GM12878 (cell line): ENCODE measurements at regions not wholly inside any gene's neighbourhood (a gene's known extent, or its start where the extent isn't known, plus 50 kb on each side); places are given as distances from the start of the nearest gene placed in this dataset.

Experiments
- ATAC-seq: fragments of 200-7000 bp; cut with Tn5 transposase; 3 replicates; pipeline ENCODE4 v1.9.1; 2020; ENCODE audit warnings: mild to moderate bottlenecking, moderate library complexity
- BruUV-seq: library from RNA; stranded (reverse); fragments of 400-500 nt; replicated peaks from 2 replicates; lab custom pipeline; 2021; lab: Mats Ljungman, UMichigan
- CTCF ChIA-PET: fragments of 300-600 bp; sonication (Branson Sonifier 250); formaldehyde crosslinking; extraction: SDS; loops from one replicate; lab custom pipeline; 2021; ENCODE audit warnings: inconsistent platforms; lab: Yijun Ruan, JAX
- POLR2A ChIA-PET: fragments of 350-600 bp; formaldehyde crosslinking; extraction: SDS; loops from one replicate; lab custom pipeline; 2021; ENCODE audit warnings: inconsistent platforms; lab: Charles Lee
- RAD21 ChIA-PET: fragments of 300-600 bp; sonication (Branson Sonifier 250); formaldehyde crosslinking; loops from one replicate; lab custom pipeline; 2023; ENCODE audit warnings: antibody characterized with exemption; ENCODE audit not compliant: unreplicated experiment; lab: Charles Lee
- SMC1A ChIA-PET: fragments of 300-600 bp; sonication (Branson Sonifier 250); formaldehyde crosslinking; loops from one replicate; lab custom pipeline; 2023; ENCODE audit not compliant: unreplicated experiment, uncharacterized antibody; lab: Charles Lee
- DNase-seq: peaks from one replicate; pipeline ENCODE4 v3.0.0-alpha.2; 2011; ENCODE audit warnings: low read depth, low spot score
- FAIRE-seq: peaks from 3 replicates; lab custom pipeline; 2011; peaks lifted over from hg19 to GRCh38; lab: Jason Lieb, UNC
- H2AFZ ChIP-seq: 2 replicates; pipeline ENCODE4 v1.6.0; 2011; ENCODE audit warnings: low read depth, low read length, control low read depth; ENCODE audit not compliant: control insufficient read depth
- H3K27ac ChIP-seq: 2 replicates; pipeline ENCODE4 v1.5.1; 2011; ENCODE audit warnings: control low read depth; ENCODE audit not compliant: control insufficient read depth, insufficient read depth
- H3K27me3 ChIP-seq, 2 experiments: replicated peaks in 1 of 2; 2 replicates each; pipeline versions ENCODE4 v1.6.0 to v1.6.1; 2011; ENCODE audit warnings: low read length in 1 of 2; ENCODE audit not compliant: control insufficient read depth in 2 of 2, insufficient read depth in 2 of 2
- H3K36me3 ChIP-seq, 2 experiments: 2 replicates each; pipeline ENCODE4 v1.5.1; 2011; ENCODE audit warnings: low read length in 1 of 2; ENCODE audit not compliant: control insufficient read depth in 2 of 2, insufficient read depth in 2 of 2
- H3K4me1 ChIP-seq: 2 replicates; pipeline ENCODE4 v1.6.1; 2011; ENCODE audit warnings: mild to moderate bottlenecking, low read length, moderate library complexity, mixed read lengths; ENCODE audit not compliant: control insufficient read depth, insufficient read depth
- H3K4me2 ChIP-seq: 2 replicates; pipeline ENCODE4 v1.6.0; 2011; ENCODE audit warnings: control low read depth; ENCODE audit not compliant: control insufficient read depth, insufficient read depth
- H3K4me3 ChIP-seq: fragments of 200-600 bp; sonication (generic); 2 replicates; pipeline ENCODE4 v1.5.1; 2016
- H3K79me2 ChIP-seq: 2 replicates; pipeline ENCODE4 v1.6.0; 2011; ENCODE audit warnings: low read length; ENCODE audit not compliant: control insufficient read depth, insufficient read depth
- H3K9ac ChIP-seq: 2 replicates; pipeline ENCODE4 v1.8.0; 2011; ENCODE audit warnings: low read length, control low read depth, mixed read lengths; ENCODE audit not compliant: control insufficient read depth, insufficient read depth
- H3K9me3 ChIP-seq: replicated peaks from 3 replicates; pipeline ENCODE4 v1.5.1; 2011; ENCODE audit warnings: mild to moderate bottlenecking, low read length; ENCODE audit not compliant: control insufficient read depth, insufficient read depth
- H4K20me1 ChIP-seq: 2 replicates; pipeline ENCODE4 v1.6.0; 2011; ENCODE audit not compliant: control insufficient read depth, insufficient read depth
- BCL11A ChIP-seq: IDR thresholded peaks from 2 replicates; pipeline ENCODE4 v1.6.1; 2011; ENCODE audit warnings: low read depth, low read length
- CBFB ChIP-seq: IDR thresholded peaks from 2 replicates; pipeline ENCODE4 v1.6.1; 2016; ENCODE audit warnings: antibody characterized with exemption, low read depth
- FOXM1 ChIP-seq: IDR thresholded peaks from 2 replicates; pipeline ENCODE4 v1.6.1; 2012; ENCODE audit warnings: low read depth, mild to moderate bottlenecking, inconsistent platforms, low read length, moderate library complexity
- KDM1A ChIP-seq: fragments of 200-600 bp; sonication (generic); IDR thresholded peaks from 2 replicates; pipeline ENCODE4 v1.6.1; 2016; ENCODE audit warnings: borderline replicate concordance
- NFIC ChIP-seq: IDR thresholded peaks from 2 replicates; pipeline ENCODE4 v1.6.1; 2012; ENCODE audit warnings: low read depth, mild to moderate bottlenecking, inconsistent platforms, low read length, moderate library complexity
- RBBP5 ChIP-seq: fragments of 200-600 bp; sonication (generic); conservative IDR thresholded peaks from 2 replicates; pipeline ENCODE4 v1.6.1; 2016
- SIN3A ChIP-seq: IDR thresholded peaks from 2 replicates; pipeline ENCODE4 v1.6.1; 2012; ENCODE audit warnings: low read depth, low read length, improper control_type of control experiment
- SMAD5 ChIP-seq: IDR thresholded peaks from 2 replicates; pipeline ENCODE4 v1.6.1; 2016; ENCODE audit warnings: antibody characterized with exemption, low read depth
- TAF1 ChIP-seq: IDR thresholded peaks from 2 replicates; pipeline ENCODE4 v1.6.1; 2011; ENCODE audit warnings: mild to moderate bottlenecking, low read depth, low read length, borderline replicate concordance
- ZNF207 ChIP-seq: fragments of 450-650 bp; IDR thresholded peaks from 2 replicates; pipeline ENCODE4 v1.6.1; 2014; ENCODE audit warnings: antibody characterized with exemption, mild to moderate bottlenecking, borderline replicate concordance
- WGBS: methylation state at CpG from one replicate; pipeline ENCODE4 v1.1.6; 2016; ENCODE audit warnings: low lambda C conversion rate; ENCODE audit not compliant: insufficient replicate concordance, insufficient coverage; ENCODE audit errors: missing lambda C conversion rate; 5-methylcytosine and 5-hydroxymethylcytosine counted together
- in situ Hi-C: fragments of 300-500 bp; cut with MboI; formaldehyde crosslinking; loops from 9 replicates; pipeline ENCODE4 v1.14.3; 2018; ENCODE audit warnings: mixed read lengths
- intact Hi-C: fragments of 100-400 bp; cut with micrococcal nuclease; formaldehyde crosslinking; loops from one replicate; pipeline ENCODE4 v1.14.2; 2022; ENCODE audit not compliant: unreplicated experiment
- TF ChIP-seq, protein P1 (sequence below): IDR thresholded peaks from 2 replicates; pipeline ENCODE4 v1.6.1; 2012; ENCODE audit warnings: improper control_type of control experiment, low read depth, low read length; ENCODE audit not compliant: insufficient replicate concordance
- TF ChIP-seq, protein P2 (sequence below): fragments of 450-650 bp; IDR thresholded peaks from 2 replicates; pipeline ENCODE4 v1.6.1; 2017; ENCODE audit warnings: mild to moderate bottlenecking

DNA sequence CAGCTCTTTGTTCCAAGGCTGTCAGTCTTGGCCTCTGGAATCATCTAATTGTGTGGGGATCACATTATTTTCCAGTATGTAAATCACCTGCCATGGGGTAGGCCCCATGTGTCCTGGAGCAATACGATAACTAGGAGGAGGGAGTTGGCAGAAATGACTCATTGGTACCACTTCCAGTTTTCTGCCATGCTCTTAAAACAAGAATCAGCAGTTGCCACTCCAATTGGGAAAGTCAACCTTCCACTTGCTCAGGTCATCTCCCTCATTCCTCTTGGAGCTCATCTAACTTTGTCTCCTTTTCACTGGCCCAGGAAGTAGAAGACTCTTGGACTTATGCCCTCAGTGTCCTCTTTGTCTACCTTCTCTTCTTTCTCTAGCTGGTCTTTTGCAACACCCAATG lies 487.0 kb downstream of the SLC4A3 start:
- no peak overlapping the region for H3K9ac ChIP-seq
- ChIA-PET RAD21 (no interaction called here), SMC1A (no interaction called here), CTCF (no interaction called here), POLR2A (no interaction called here)
- 0% methylated on average over 1 of the region's 1 CpG for WGBS
- in situ Hi-C loops (no loop called here), intact Hi-C loops (no loop called here)
- TF ChIP-seq TAF1, result no peak
- no peaks in the 10 kb centered on the region for H3K79me2 ChIP-seq
- FAIRE-seq (no peak), ATAC-seq (no peak), DNase-seq (no peak)
- H3K9me3 ChIP-seq, result no peaks in the 10 kb centered on the region
- H3K27me3 ChIP-seq, result no peaks in the 10 kb centered on the region
- H2AFZ ChIP-seq, result no peak overlapping the region
- no peak overlapping the region for H3K27ac ChIP-seq
- no peaks in the 10 kb centered on the region for H4K20me1 ChIP-seq
- H3K4me1 ChIP-seq, result no peaks in the 10 kb centered on the region
- H3K4me3 ChIP-seq, result no peak overlapping the region
- no peaks in the 10 kb centered on the region for H3K36me3 ChIP-seq
- no peak overlapping the region for H3K4me2 ChIP-seq
- BruUV-seq, result no TSS peak

DNA sequence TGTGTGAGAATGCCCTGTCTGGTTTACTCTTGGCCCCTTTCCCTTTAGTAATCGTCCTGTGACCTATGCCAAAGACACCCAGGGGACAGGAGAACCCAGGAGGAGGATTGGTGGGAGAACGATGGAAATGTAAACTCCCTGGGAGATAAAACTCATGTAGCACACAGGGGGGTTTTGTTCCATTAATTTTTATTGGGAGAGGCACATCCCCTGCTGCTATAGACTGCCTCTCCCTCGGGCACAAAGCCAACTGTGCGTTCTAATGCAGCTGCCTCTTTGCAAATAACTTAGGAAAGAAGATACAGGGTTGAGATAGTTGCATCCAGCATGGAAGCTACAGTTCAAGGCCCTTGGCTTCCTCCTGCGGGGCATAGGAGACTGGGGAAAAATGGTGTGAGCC lies 489.6 kb downstream of the SLC4A3 start:
- ATAC-seq (no peak), DNase-seq (no peak), FAIRE-seq (no peak)
- POLR2A ChIA-PET, result no interaction called here
- in situ Hi-C loops (no loop called here), intact Hi-C loops (no loop called here)
- Histone ChIP-seq H3K4me3 (no peak overlapping the region), H3K27me3 (no peaks in the 10 kb centered on the region), H3K36me3 (no peaks in the 10 kb centered on the region), H3K27ac (no peak overlapping the region), H3K9ac (no peak overlapping the region), H4K20me1 (no peaks in the 10 kb centered on the region), H3K9me3 (no peaks in the 10 kb centered on the region), H3K4me2 (no peak overlapping the region), H3K4me1 (no peaks in the 10 kb centered on the region), H3K79me2 (no peaks in the 10 kb centered on the region), H2AFZ (no peak overlapping the region)
- no TSS peak for BruUV-seq
- SMC1A ChIA-PET, result no interaction called here
- CTCF ChIA-PET, result no interaction called here
- 0% methylated on average over 5 of the region's 5 CpGs for WGBS
- RAD21 ChIA-PET, result no interaction called here
- TF ChIP-seq NFIC (no peak), KDM1A (no peak), FOXM1 (no peak), CBFB (no peak), BCL11A (no peak), SIN3A (no peak), ZNF207 (no peak), SMAD5 (no peak), RBBP5 (no peak)
- TF ChIP-seq, protein P1, sequence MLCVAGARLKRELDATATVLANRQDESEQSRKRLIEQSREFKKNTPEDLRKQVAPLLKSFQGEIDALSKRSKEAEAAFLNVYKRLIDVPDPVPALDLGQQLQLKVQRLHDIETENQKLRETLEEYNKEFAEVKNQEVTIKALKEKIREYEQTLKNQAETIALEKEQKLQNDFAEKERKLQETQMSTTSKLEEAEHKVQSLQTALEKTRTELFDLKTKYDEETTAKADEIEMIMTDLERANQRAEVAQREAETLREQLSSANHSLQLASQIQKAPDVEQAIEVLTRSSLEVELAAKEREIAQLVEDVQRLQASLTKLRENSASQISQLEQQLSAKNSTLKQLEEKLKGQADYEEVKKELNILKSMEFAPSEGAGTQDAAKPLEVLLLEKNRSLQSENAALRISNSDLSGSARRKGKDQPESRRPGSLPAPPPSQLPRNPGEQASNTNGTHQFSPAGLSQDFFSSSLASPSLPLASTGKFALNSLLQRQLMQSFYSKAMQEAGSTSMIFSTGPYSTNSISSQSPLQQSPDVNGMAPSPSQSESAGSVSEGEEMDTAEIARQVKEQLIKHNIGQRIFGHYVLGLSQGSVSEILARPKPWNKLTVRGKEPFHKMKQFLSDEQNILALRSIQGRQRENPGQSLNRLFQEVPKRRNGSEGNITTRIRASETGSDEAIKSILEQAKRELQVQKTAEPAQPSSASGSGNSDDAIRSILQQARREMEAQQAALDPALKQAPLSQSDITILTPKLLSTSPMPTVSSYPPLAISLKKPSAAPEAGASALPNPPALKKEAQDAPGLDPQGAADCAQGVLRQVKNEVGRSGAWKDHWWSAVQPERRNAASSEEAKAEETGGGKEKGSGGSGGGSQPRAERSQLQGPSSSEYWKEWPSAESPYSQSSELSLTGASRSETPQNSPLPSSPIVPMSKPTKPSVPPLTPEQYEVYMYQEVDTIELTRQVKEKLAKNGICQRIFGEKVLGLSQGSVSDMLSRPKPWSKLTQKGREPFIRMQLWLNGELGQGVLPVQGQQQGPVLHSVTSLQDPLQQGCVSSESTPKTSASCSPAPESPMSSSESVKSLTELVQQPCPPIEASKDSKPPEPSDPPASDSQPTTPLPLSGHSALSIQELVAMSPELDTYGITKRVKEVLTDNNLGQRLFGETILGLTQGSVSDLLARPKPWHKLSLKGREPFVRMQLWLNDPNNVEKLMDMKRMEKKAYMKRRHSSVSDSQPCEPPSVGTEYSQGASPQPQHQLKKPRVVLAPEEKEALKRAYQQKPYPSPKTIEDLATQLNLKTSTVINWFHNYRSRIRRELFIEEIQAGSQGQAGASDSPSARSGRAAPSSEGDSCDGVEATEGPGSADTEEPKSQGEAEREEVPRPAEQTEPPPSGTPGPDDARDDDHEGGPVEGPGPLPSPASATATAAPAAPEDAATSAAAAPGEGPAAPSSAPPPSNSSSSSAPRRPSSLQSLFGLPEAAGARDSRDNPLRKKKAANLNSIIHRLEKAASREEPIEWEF, result no peak
- TF ChIP-seq, protein P2, sequence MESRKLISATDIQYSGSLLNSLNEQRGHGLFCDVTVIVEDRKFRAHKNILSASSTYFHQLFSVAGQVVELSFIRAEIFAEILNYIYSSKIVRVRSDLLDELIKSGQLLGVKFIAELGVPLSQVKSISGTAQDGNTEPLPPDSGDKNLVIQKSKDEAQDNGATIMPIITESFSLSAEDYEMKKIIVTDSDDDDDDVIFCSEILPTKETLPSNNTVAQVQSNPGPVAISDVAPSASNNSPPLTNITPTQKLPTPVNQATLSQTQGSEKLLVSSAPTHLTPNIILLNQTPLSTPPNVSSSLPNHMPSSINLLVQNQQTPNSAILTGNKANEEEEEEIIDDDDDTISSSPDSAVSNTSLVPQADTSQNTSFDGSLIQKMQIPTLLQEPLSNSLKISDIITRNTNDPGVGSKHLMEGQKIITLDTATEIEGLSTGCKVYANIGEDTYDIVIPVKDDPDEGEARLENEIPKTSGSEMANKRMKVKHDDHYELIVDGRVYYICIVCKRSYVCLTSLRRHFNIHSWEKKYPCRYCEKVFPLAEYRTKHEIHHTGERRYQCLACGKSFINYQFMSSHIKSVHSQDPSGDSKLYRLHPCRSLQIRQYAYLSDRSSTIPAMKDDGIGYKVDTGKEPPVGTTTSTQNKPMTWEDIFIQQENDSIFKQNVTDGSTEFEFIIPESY, result no peak
